K562 (cell line): ENCODE measurements at regions not wholly inside any gene's neighbourhood (a gene's known extent, or its start where the extent isn't known, plus 50 kb on each side); places are given as distances from the start of the nearest gene placed in this dataset.

Source experiments
- ATAC-seq: fragments of 200-7000 bp; cut with Tn5 transposase; 3 replicates; pipeline ENCODE4 v1.9.1; 2020; ENCODE audit warnings: moderate library complexity
- BruUV-seq: library from RNA; stranded (reverse); fragments of 400-500 nt; replicated peaks from 2 replicates; lab custom pipeline; 2021; lab: Mats Ljungman, UMichigan
- CTCF ChIA-PET: fragments of 300-600 bp; formaldehyde crosslinking; extraction: SDS; loops from one replicate; lab custom pipeline; 2021; ENCODE audit warnings: low intra/inter-chr PET ratio; lab: Yijun Ruan, JAX
- POLR2A ChIA-PET: fragments of 300-600, 350-650 bp; sonication (Branson Sonifier 250); formaldehyde crosslinking; extraction: SDS; loops from one replicate; lab custom pipeline; 2021; ENCODE audit warnings: antibody characterized with exemption, inconsistent platforms; lab: Yijun Ruan, JAX
- DNase-seq, 4 experiments: peaks; one replicate each; pipeline versions ENCODE4 v3.0.0 to v3.0.0-alpha.2; 2011 to 2018; ENCODE audit warnings: low spot score in 3 of 4, mixed read lengths in 3 of 4; ENCODE audit errors: extremely low read depth in 1 of 4
- FAIRE-seq: peaks from 2 replicates; lab custom pipeline; 2011; peaks lifted over from hg19 to GRCh38; lab: Jason Lieb, UNC
- H2AFZ ChIP-seq: 2 replicates; pipeline ENCODE4 v1.6.0; 2011; ENCODE audit warnings: low read depth, low read length, control low read depth, inconsistent platforms
- H3K27ac ChIP-seq: fragments of 200-600 bp; 3 replicates; pipeline ENCODE4 v1.8.0; 2011; ENCODE audit warnings: low read depth, mild to moderate bottlenecking, control low read depth, inconsistent platforms, low read length, moderate library complexity, mixed read lengths; ENCODE audit errors: extremely low read depth
- H3K27me3 ChIP-seq, 2 experiments: fragments of 300-600 bp in 1 of 2; 2 replicates in 1 of 2; 3 replicates in 1 of 2; pipeline versions ENCODE4 v1.6.0 to v1.8.0; 2011; ENCODE audit warnings: inconsistent platforms in 2 of 2, low read length in 2 of 2, mild to moderate bottlenecking in 1 of 2, mixed read lengths in 1 of 2, moderate library complexity in 1 of 2; ENCODE audit not compliant: control insufficient read depth in 2 of 2, insufficient read depth in 2 of 2
- H3K36me3 ChIP-seq: fragments of 300-600 bp; 3 replicates; pipeline ENCODE4 v1.8.0; 2011; ENCODE audit warnings: mild to moderate bottlenecking, low read length, inconsistent platforms; ENCODE audit not compliant: control insufficient read depth, insufficient read depth
- H3K4me1 ChIP-seq, 2 experiments: fragments of 200-600 bp in 1 of 2; replicated peaks in 1 of 2; 2 replicates in 1 of 2; 3 replicates in 1 of 2; pipeline versions ENCODE4 v1.5.1 to v1.8.0; 2011; ENCODE audit warnings: inconsistent platforms in 2 of 2, low read length in 2 of 2, mild to moderate bottlenecking in 1 of 2, mixed read lengths in 1 of 2, moderate library complexity in 1 of 2; ENCODE audit not compliant: control insufficient read depth in 2 of 2, insufficient read depth in 2 of 2
- H3K4me2 ChIP-seq: 2 replicates; pipeline ENCODE4 v1.6.1; 2011; ENCODE audit warnings: low read length, control low read depth, inconsistent platforms, mixed read lengths; ENCODE audit not compliant: insufficient read depth
- H3K4me3 ChIP-seq: fragments of 200-600 bp; sonication (generic), shearing (Covaris generic); 2 replicates; pipeline ENCODE4 v1.5.1; 2016; ENCODE audit warnings: control low read depth, inconsistent platforms
- H3K79me2 ChIP-seq: fragments of 200-600 bp; 3 replicates; pipeline ENCODE4 v1.8.0; 2011; ENCODE audit warnings: low read length, inconsistent platforms; ENCODE audit not compliant: control insufficient read depth, insufficient read depth
- H3K9ac ChIP-seq, 2 experiments: 2 replicates each; pipeline versions ENCODE4 v1.6.0 to v1.6.1; 2011; ENCODE audit warnings: low read depth in 2 of 2, low read length in 2 of 2, control low read depth in 1 of 2, inconsistent platforms in 1 of 2, mild to moderate bottlenecking in 1 of 2, mixed read lengths in 1 of 2; ENCODE audit not compliant: insufficient read depth in 1 of 2
- H3K9me1 ChIP-seq: one replicate; pipeline ENCODE4 v1.6.0; 2011; ENCODE audit warnings: inconsistent platforms, mild to moderate bottlenecking, low read length, moderate library complexity; ENCODE audit not compliant: control insufficient read depth, insufficient read depth
- H3K9me3 ChIP-seq: replicated peaks from 2 replicates; pipeline ENCODE4 v1.5.1; 2011; ENCODE audit warnings: low read depth, low read length, inconsistent platforms; ENCODE audit not compliant: control insufficient read depth, insufficient read depth
- H4K20me1 ChIP-seq: replicated peaks from 2 replicates; pipeline ENCODE4 v1.6.1; 2011; ENCODE audit warnings: low read length, inconsistent platforms, mixed read lengths; ENCODE audit not compliant: control insufficient read depth, insufficient read depth
- ATF1 ChIP-seq, 2 experiments: fragments of 450-650 bp in 1 of 2; IDR thresholded peaks; 2 replicates each; pipeline ENCODE4 v1.6.1; 2016; ENCODE audit warnings: missing compliant biosample characterization in 1 of 2, missing genetic modification characterization in 1 of 2
- CBX1 ChIP-seq: sonication (generic); IDR thresholded peaks from 2 replicates; pipeline ENCODE4 v1.6.1; 2016; ENCODE audit warnings: antibody characterized with exemption, low read depth, mild to moderate bottlenecking
- KHSRP ChIP-seq: fragments of 450-650 bp; IDR thresholded peaks from 2 replicates; pipeline ENCODE4 v1.6.1; 2017
- NR3C1 ChIP-seq: sonication (generic); formaldehyde crosslinking; IDR thresholded peaks from 2 replicates; pipeline ENCODE4 v1.8.1; 2022; ENCODE audit warnings: missing genetic modification reagents
- NR4A1 ChIP-seq, 2 experiments: fragments of 250-450 bp in 1 of 2; fragments of 450-650 bp in 1 of 2; sonication (Bioruptor Pico) in 1 of 2; IDR thresholded peaks; 2 replicates each; pipeline versions ENCODE4 v1.4.0 to v1.6.1; 2016 to 2020; ENCODE audit warnings: mild to moderate bottlenecking in 2 of 2, missing compliant biosample characterization in 1 of 2, missing genetic modification characterization in 1 of 2, moderate library complexity in 1 of 2
- WGBS: fragments of 100-300 bp; shearing (Covaris generic); methylation state at CpG from one replicate; pipeline ENCODE4 v1.1.6; 2016; ENCODE audit warnings: low coverage, mixed read lengths; ENCODE audit not compliant: insufficient coverage; ENCODE audit errors: missing lambda C conversion rate; 5-methylcytosine and 5-hydroxymethylcytosine counted together
- in situ Hi-C: fragments of 300-500 bp; cut with MboI; formaldehyde crosslinking; loops from 4 replicates; pipeline ENCODE4 v1.15.0; 2018; ENCODE audit warnings: inconsistent platforms, mixed read lengths
- intact Hi-C: fragments of 100-400 bp; cut with micrococcal nuclease; formaldehyde crosslinking; loops from 2 replicates; pipeline ENCODE4 v1.14.2; 2022
- TF ChIP-seq, protein P1 (sequence below): fragments of 450-650 bp; IDR thresholded peaks from 2 replicates; pipeline ENCODE4 v1.7.1; 2018; ENCODE audit warnings: mild to moderate bottlenecking, low read depth; ENCODE audit not compliant: partially characterized antibody
- TF ChIP-seq, protein P2 (sequence below), 2 experiments: fragments of 450-650 bp in 1 of 2; IDR thresholded peaks; 2 replicates each; pipeline ENCODE4 v1.6.1; 2011 to 2017; ENCODE audit warnings: low read depth in 2 of 2, antibody characterized with exemption in 1 of 2, borderline replicate concordance in 1 of 2, low read length in 1 of 2, mild to moderate bottlenecking in 1 of 2, mixed read lengths in 1 of 2; ENCODE audit not compliant: control insufficient read depth in 1 of 2

DNA sequence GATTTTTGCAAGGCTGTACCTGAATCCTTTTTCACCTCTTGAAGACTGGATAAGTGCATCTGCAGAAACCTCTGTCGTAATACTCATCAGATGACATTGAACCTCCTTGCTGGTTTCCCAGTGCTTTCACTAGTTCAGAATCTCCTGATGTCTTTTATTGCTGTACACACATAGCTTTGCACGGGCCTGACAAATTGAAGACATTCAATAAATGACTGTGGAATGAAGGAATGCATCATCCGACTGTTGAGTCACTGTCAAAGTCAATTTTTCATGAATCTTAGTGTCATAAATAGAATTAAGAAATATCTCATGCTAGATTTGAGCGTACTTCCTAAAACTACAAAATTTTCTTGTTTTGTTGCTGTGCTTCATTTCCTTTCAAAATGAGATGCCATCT is 598.2 kb upstream of the MAP3K7 start:
- no peaks in the 10 kb centered on the region for H3K27me3 ChIP-seq
- ChIA-PET POLR2A (no interaction called here), CTCF (no interaction called here)
- no peaks in the 10 kb centered on the region for H3K4me1 ChIP-seq
- H3K4me3 ChIP-seq = no peak overlapping the region
- no peak overlapping the region for H3K9ac ChIP-seq
- H3K9me3 ChIP-seq = no peaks in the 10 kb centered on the region
- H3K27ac ChIP-seq = no peak overlapping the region
- no TSS peak for BruUV-seq
- no peak for DNase-seq
- ATAC-seq = no peak
- intact Hi-C loops (no loop called here), in situ Hi-C loops (no loop called here)
- no peak for FAIRE-seq
- H2AFZ ChIP-seq = no peak overlapping the region
- WGBS = 0% methylated on average over 4 of the region's 4 CpGs
- H3K4me2 ChIP-seq = no peak overlapping the region
- H4K20me1 ChIP-seq = no peaks in the 10 kb centered on the region
- H3K9me1 ChIP-seq = no peaks in the 10 kb centered on the region
- TF ChIP-seq, protein P1, sequence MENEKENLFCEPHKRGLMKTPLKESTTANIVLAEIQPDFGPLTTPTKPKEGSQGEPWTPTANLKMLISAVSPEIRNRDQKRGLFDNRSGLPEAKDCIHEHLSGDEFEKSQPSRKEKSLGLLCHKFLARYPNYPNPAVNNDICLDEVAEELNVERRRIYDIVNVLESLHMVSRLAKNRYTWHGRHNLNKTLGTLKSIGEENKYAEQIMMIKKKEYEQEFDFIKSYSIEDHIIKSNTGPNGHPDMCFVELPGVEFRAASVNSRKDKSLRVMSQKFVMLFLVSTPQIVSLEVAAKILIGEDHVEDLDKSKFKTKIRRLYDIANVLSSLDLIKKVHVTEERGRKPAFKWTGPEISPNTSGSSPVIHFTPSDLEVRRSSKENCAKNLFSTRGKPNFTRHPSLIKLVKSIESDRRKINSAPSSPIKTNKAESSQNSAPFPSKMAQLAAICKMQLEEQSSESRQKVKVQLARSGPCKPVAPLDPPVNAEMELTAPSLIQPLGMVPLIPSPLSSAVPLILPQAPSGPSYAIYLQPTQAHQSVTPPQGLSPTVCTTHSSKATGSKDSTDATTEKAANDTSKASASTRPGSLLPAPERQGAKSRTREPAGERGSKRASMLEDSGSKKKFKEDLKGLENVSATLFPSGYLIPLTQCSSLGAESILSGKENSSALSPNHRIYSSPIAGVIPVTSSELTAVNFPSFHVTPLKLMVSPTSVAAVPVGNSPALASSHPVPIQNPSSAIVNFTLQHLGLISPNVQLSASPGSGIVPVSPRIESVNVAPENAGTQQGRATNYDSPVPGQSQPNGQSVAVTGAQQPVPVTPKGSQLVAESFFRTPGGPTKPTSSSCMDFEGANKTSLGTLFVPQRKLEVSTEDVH = no peak
- TF ChIP-seq NR4A1 (CRISPR knock-in tag; IDR thresholded peaks at IDR 0.05) (no peak), NR4A1 (tag; IDR thresholded peaks at IDR 0.05) (no peak), CBX1 (no peak), NR3C1 (CRISPR knock-in tag) (no peak), ATF1 (CRISPR knock-in tag; IDR thresholded peaks at IDR 0.05) (no peak), ATF1 (tag; IDR thresholded peaks at IDR 0.05) (no peak), KHSRP (no peak)
- TF ChIP-seq, protein P2, sequence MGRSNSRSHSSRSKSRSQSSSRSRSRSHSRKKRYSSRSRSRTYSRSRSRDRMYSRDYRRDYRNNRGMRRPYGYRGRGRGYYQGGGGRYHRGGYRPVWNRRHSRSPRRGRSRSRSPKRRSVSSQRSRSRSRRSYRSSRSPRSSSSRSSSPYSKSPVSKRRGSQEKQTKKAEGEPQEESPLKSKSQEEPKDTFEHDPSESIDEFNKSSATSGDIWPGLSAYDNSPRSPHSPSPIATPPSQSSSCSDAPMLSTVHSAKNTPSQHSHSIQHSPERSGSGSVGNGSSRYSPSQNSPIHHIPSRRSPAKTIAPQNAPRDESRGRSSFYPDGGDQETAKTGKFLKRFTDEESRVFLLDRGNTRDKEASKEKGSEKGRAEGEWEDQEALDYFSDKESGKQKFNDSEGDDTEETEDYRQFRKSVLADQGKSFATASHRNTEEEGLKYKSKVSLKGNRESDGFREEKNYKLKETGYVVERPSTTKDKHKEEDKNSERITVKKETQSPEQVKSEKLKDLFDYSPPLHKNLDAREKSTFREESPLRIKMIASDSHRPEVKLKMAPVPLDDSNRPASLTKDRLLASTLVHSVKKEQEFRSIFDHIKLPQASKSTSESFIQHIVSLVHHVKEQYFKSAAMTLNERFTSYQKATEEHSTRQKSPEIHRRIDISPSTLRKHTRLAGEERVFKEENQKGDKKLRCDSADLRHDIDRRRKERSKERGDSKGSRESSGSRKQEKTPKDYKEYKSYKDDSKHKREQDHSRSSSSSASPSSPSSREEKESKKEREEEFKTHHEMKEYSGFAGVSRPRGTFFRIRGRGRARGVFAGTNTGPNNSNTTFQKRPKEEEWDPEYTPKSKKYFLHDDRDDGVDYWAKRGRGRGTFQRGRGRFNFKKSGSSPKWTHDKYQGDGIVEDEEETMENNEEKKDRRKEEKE (IDR thresholded peaks at IDR 0.05; ENCODE audit: borderline replicate concordance in 1 of 2, control insufficient read depth in 1 of 2, low read depth in 2 of 2, low read length in 1 of 2) = no peak
- no peaks in the 10 kb centered on the region for H3K36me3 ChIP-seq
- no peaks in the 10 kb centered on the region for H3K79me2 ChIP-seq
